ENCODE measurements at regions not wholly inside any gene's neighbourhood (a gene's known extent, or its start where the extent isn't known, plus 50 kb on each side); places are given as distances from the start of the nearest gene placed in this dataset.

GRCh38 chr13:58617880-58618665 is 986.5 kb downstream of the PCDH17 start:
- TF ChIP-seq GABPA (IDR thresholded peaks at IDR 0.05; ENCODE audit: low read depth), result no peak
- TF ChIP-seq, protein P1, sequence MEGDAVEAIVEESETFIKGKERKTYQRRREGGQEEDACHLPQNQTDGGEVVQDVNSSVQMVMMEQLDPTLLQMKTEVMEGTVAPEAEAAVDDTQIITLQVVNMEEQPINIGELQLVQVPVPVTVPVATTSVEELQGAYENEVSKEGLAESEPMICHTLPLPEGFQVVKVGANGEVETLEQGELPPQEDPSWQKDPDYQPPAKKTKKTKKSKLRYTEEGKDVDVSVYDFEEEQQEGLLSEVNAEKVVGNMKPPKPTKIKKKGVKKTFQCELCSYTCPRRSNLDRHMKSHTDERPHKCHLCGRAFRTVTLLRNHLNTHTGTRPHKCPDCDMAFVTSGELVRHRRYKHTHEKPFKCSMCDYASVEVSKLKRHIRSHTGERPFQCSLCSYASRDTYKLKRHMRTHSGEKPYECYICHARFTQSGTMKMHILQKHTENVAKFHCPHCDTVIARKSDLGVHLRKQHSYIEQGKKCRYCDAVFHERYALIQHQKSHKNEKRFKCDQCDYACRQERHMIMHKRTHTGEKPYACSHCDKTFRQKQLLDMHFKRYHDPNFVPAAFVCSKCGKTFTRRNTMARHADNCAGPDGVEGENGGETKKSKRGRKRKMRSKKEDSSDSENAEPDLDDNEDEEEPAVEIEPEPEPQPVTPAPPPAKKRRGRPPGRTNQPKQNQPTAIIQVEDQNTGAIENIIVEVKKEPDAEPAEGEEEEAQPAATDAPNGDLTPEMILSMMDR (IDR thresholded peaks at IDR 0.05; ENCODE audit: insufficient read depth, low read length), result no peak

All from HL-60 (cell line).